ENCODE measurements at regions not wholly inside any gene's neighbourhood (a gene's known extent, or its start where the extent isn't known, plus 50 kb on each side); places are given as distances from the start of the nearest gene placed in this dataset.

- DNase-seq (ENCODE audit: low read depth): no peak
Observed at GRCh38 chr18:14905350-14905749, 157.4 kb downstream of the ANKRD30B start.

GRCh38 chr18:14905979-14906378, 158.0 kb downstream of the ANKRD30B start:
- no peak for DNase-seq (ENCODE audit: low read depth)

GRCh38 chr18:14907420-14907819, 159.4 kb downstream of the ANKRD30B start:
- DNase-seq (ENCODE audit: low read depth): no peak

GRCh38 chr18:14908541-14908940, 160.6 kb downstream of the ANKRD30B start:
- no peak for DNase-seq (ENCODE audit: low read depth)

- no peak for DNase-seq (ENCODE audit: low read depth)
Observed at GRCh38 chr18:14912967-14913366, 165.0 kb downstream of the ANKRD30B start.

- no peak for DNase-seq (ENCODE audit: low read depth)
Observed at GRCh38 chr18:14914121-14914520, 166.1 kb downstream of the ANKRD30B start.

GRCh38 chr18:14914771-14915170, 166.8 kb downstream of the ANKRD30B start:
- DNase-seq (ENCODE audit: low read depth): no peak

- no peak for DNase-seq (ENCODE audit: low read depth)
Observed at GRCh38 chr18:14916181-14916580, 168.2 kb downstream of the ANKRD30B start.

GRCh38 chr18:14916851-14917250, 168.9 kb downstream of the ANKRD30B start:
- DNase-seq (ENCODE audit: low read depth): no peak

GRCh38 chr18:14917311-14917710, 169.3 kb downstream of the ANKRD30B start:
- DNase-seq (ENCODE audit: low read depth): no peak

GRCh38 chr18:14919666-14920065, 171.7 kb downstream of the ANKRD30B start:
- DNase-seq (ENCODE audit: low read depth): no peak

GRCh38 chr18:14921031-14921430, 173.1 kb downstream of the ANKRD30B start:
- DNase-seq (ENCODE audit: low read depth): no peak

GRCh38 chr18:14921547-14921946, 173.6 kb downstream of the ANKRD30B start:
- no peak for DNase-seq (ENCODE audit: low read depth)

GRCh38 chr18:14922031-14922430, 174.1 kb downstream of the ANKRD30B start:
- no peak for DNase-seq (ENCODE audit: low read depth)

- DNase-seq (ENCODE audit: low read depth): no peak
Observed at GRCh38 chr18:14922965-14923565, 175.1 kb downstream of the ANKRD30B start.

GRCh38 chr18:14924226-14924625, 176.3 kb downstream of the ANKRD30B start:
- DNase-seq (ENCODE audit: low read depth): no peak

GRCh38 chr18:14925281-14925709, 177.3 kb downstream of the ANKRD30B start:
- DNase-seq (ENCODE audit: low read depth): no peak

- no peak for DNase-seq (ENCODE audit: low read depth)
Observed at GRCh38 chr18:14927701-14928100, 179.7 kb downstream of the ANKRD30B start.

GRCh38 chr18:14928396-14928795, 180.4 kb downstream of the ANKRD30B start:
- no peak for DNase-seq (ENCODE audit: low read depth)

- no peak for DNase-seq (ENCODE audit: low read depth)
Observed at GRCh38 chr18:14930076-14930475, 182.1 kb downstream of the ANKRD30B start.

GRCh38 chr18:14930576-14930975, 182.6 kb downstream of the ANKRD30B start:
- DNase-seq (ENCODE audit: low read depth): no peak

GRCh38 chr18:14933049-14933851, 185.3 kb downstream of the ANKRD30B start:
- DNase-seq (ENCODE audit: low read depth): no peak

- no peak for DNase-seq (ENCODE audit: low read depth)
Observed at GRCh38 chr18:14933964-14934363, 186.0 kb downstream of the ANKRD30B start.

GRCh38 chr18:14935210-14935609, 187.2 kb downstream of the ANKRD30B start:
- DNase-seq (ENCODE audit: low read depth): no peak
